Liver (tissue), 8 donors: ENCODE measurements at regions not wholly inside any gene's neighbourhood (a gene's known extent, or its start where the extent isn't known, plus 50 kb on each side); places are given as distances from the start of the nearest gene placed in this dataset.

Source experiments
- DNase-seq: peaks from one replicate; pipeline ENCODE4 v3.0.0-alpha.2; 2017; ENCODE audit warnings: low spot score
- H3K27ac ChIP-seq, 2 donors: one replicate each; pipeline ENCODE4 v1.7.0; 2013; ENCODE audit warnings: inconsistent platforms in 2 of 2, low read length in 2 of 2, control low read depth in 1 of 2, low read depth in 1 of 2, mild to moderate bottlenecking in 1 of 2
- H3K27me3 ChIP-seq, 4 donors: one replicate each; pipeline versions ENCODE4 v1.6.1 to v1.7.0; 2013; ENCODE audit warnings: low read length in 3 of 4, inconsistent platforms in 1 of 4, mild to moderate bottlenecking in 1 of 4, moderate library complexity in 1 of 4; ENCODE audit not compliant: control insufficient read depth in 4 of 4, insufficient read depth in 4 of 4
- H3K36me3 ChIP-seq, 4 donors: one replicate each; pipeline versions ENCODE4 v1.6.1 to v1.7.0; 2013; ENCODE audit warnings: low read length in 3 of 4, mild to moderate bottlenecking in 3 of 4, low read depth in 1 of 4, moderate library complexity in 1 of 4; ENCODE audit not compliant: control insufficient read depth in 4 of 4, insufficient read depth in 3 of 4
- H3K4me1 ChIP-seq, 4 donors: one replicate each; pipeline versions ENCODE4 v1.6.1 to v1.7.0; 2013; ENCODE audit warnings: low read length in 3 of 4, mild to moderate bottlenecking in 3 of 4, moderate library complexity in 1 of 4; ENCODE audit not compliant: control insufficient read depth in 4 of 4, insufficient read depth in 4 of 4
- H3K4me3 ChIP-seq, 3 donors: one replicate each; pipeline versions ENCODE4 v1.6.1 to v1.7.0; 2013; ENCODE audit warnings: low read length in 3 of 3, control low read depth in 1 of 3, low read depth in 1 of 3, mild to moderate bottlenecking in 1 of 3
- H3K9ac ChIP-seq, 2 donors: one replicate each; pipeline ENCODE4 v1.7.0; 2013; ENCODE audit warnings: low read length in 2 of 2, mild to moderate bottlenecking in 2 of 2, moderate library complexity in 2 of 2, control low read depth in 1 of 2, low read depth in 1 of 2
- H3K9me3 ChIP-seq, 4 donors: one replicate each; pipeline versions ENCODE4 v1.6.1 to v1.7.0; 2013; ENCODE audit warnings: low read length in 3 of 4; ENCODE audit not compliant: control insufficient read depth in 4 of 4
- ATF3 ChIP-seq: IDR thresholded peaks from 2 replicates; pipeline ENCODE4 v1.6.1; 2016; ENCODE audit warnings: antibody characterized with exemption
- CTCF ChIP-seq: fragments of 150-350 bp; IDR thresholded peaks from 2 replicates; pipeline ENCODE4 v1.5.1; 2017; ENCODE audit warnings: improper control_type of control experiment, low read depth, low read length; ENCODE audit not compliant: missing input control
- FOXA1 ChIP-seq: IDR thresholded peaks from 2 replicates; pipeline ENCODE4 v1.6.1; 2016; ENCODE audit warnings: antibody characterized with exemption
- GABPA ChIP-seq, 2 donors: IDR thresholded peaks in 1 of 2; conservative IDR thresholded peaks in 1 of 2; 2 replicates each; pipeline ENCODE4 v1.6.1; 2016; ENCODE audit warnings: antibody characterized with exemption in 2 of 2, mild to moderate bottlenecking in 1 of 2, moderate library complexity in 1 of 2
- HNF4A ChIP-seq, 2 donors: conservative IDR thresholded peaks; 2 replicates each; pipeline ENCODE4 v1.6.1; 2016; ENCODE audit warnings: antibody characterized with exemption in 2 of 2, mild to moderate bottlenecking in 2 of 2
- NR2F2 ChIP-seq: IDR thresholded peaks from 2 replicates; pipeline ENCODE4 v1.6.1; 2016; ENCODE audit warnings: antibody characterized with exemption
- REST ChIP-seq: IDR thresholded peaks from 2 replicates; pipeline ENCODE4 v1.6.1; 2016; ENCODE audit warnings: antibody characterized with exemption, mild to moderate bottlenecking
- RXRA ChIP-seq, 2 donors: IDR thresholded peaks; 2 replicates each; pipeline ENCODE4 v1.6.1; 2017 to 2018; ENCODE audit warnings: antibody characterized with exemption in 2 of 2, mild to moderate bottlenecking in 1 of 2
- TAF1 ChIP-seq: conservative IDR thresholded peaks from 2 replicates; pipeline ENCODE4 v1.6.1; 2016; ENCODE audit warnings: antibody characterized with exemption, mild to moderate bottlenecking
- YY1 ChIP-seq: IDR thresholded peaks from 2 replicates; pipeline ENCODE4 v1.6.1; 2016; ENCODE audit warnings: antibody characterized with exemption, mild to moderate bottlenecking
- ZBTB33 ChIP-seq: IDR thresholded peaks from 2 replicates; pipeline ENCODE4 v1.6.1; 2016; ENCODE audit warnings: antibody characterized with exemption
- WGBS: extraction: QIAGEN DNeasy Blood & Tissue Kit; methylation state at CpG from one replicate; pipeline ENCODE4 v1.1.7; 2013; 5-methylcytosine and 5-hydroxymethylcytosine counted together
- donor health status: healthy.
- donor health status: healthy.
- donor health status: healthy.
- donor health status: healthy.
- donor health status: healthy.

- no peak for TF ChIP-seq HNF4A (conservative IDR thresholded peaks at IDR 0.05)
- Histone ChIP-seq H3K9ac (no peak overlapping the region), H3K4me3 (no peak overlapping the region), H3K4me1 (peaks cover 10 to 12% (median 11%) of the 10 kb centered on the region in 4 donors), H3K36me3 (no peaks in the 10 kb centered on the region), H3K9me3 (no peaks in the 10 kb centered on the region), H3K27ac (no peak overlapping the region), H3K27me3 (no peaks in the 10 kb centered on the region)
- DNase-seq = no peak
- 83% methylated on average over 22 of the region's 22 CpGs for WGBS
Observed at GRCh38 chr22:49204599-49205482, 622.8 kb downstream of the BRD1 start.

- H3K4me1 ChIP-seq = peaks cover 4 to 6% (median 4%) of the 10 kb centered on the region in 4 donors
- TF ChIP-seq TAF1 = no peak
- no peak for TF ChIP-seq REST
- H3K9ac ChIP-seq = no peak overlapping the region
- H3K4me3 ChIP-seq = no peak overlapping the region
- WGBS = 88% methylated on average over 32 of the region's 32 CpGs
- no peaks in the 10 kb centered on the region for H3K9me3 ChIP-seq
- no peaks in the 10 kb centered on the region for H3K36me3 ChIP-seq
- no peak for DNase-seq
- H3K27ac ChIP-seq = no peak overlapping the region
- no peaks in the 10 kb centered on the region for H3K27me3 ChIP-seq
Observed at GRCh38 chr22:49203859-49204598, 623.6 kb downstream of the BRD1 start.

- no peaks in the 10 kb centered on the region for H3K36me3 ChIP-seq
- H3K27me3 ChIP-seq = no peaks in the 10 kb centered on the region
- no peak overlapping the region for H3K27ac ChIP-seq
- peaks cover 0 to 3% (median 0%) of the 10 kb centered on the region in 4 donors for H3K4me1 ChIP-seq
- no peaks in the 10 kb centered on the region for H3K9me3 ChIP-seq
- 78% methylated on average over 38 of the region's 38 CpGs for WGBS
- no peak overlapping the region for H3K9ac ChIP-seq
- no peak for DNase-seq
- no peak overlapping the region for H3K4me3 ChIP-seq
- TF ChIP-seq GABPA (IDR thresholded peaks at IDR 0.05 in 1 of 2, conservative IDR thresholded peaks at IDR 0.05 in 1 of 2) = no peak
- no peak for TF ChIP-seq FOXA1
- TF ChIP-seq ATF3 = no peak
- no peak for TF ChIP-seq REST
- TF ChIP-seq TAF1 = no peak
- no peak for TF ChIP-seq RXRA (IDR thresholded peaks at IDR 0.05)
- TF ChIP-seq YY1 = no peak
- no peak for TF ChIP-seq NR2F2
- no peak for TF ChIP-seq ZBTB33
- TF ChIP-seq CTCF = no peak
Observed at GRCh38 chr22:49203091-49203858, 624.4 kb downstream of the BRD1 start.
